ENCODE measurements at regions not wholly inside any gene's neighbourhood (a gene's known extent, or its start where the extent isn't known, plus 50 kb on each side); places are given as distances from the start of the nearest gene placed in this dataset.

GRCh38 chrX:118189000-118189399 lies 72.4 kb upstream of the KLHL13 start:
- Histone ChIP-seq H3K36me3 (ENCODE audit: insufficient read depth, low read length) (no peaks in the 10 kb centered on the region), H3K4me3 (ENCODE audit: low read depth, low read length, poor library complexity, severe bottlenecking) (no peak overlapping the region), H2AFZ (ENCODE audit: low read length) (no peak overlapping the region), H3K9me2 (ENCODE audit: insufficient read depth, low read length) (no peaks in the 10 kb centered on the region), H3K27ac (ENCODE audit: low read depth, low read length, poor library complexity, severe bottlenecking) (no peak overlapping the region), H3K9me3 (ENCODE audit: low read length) (no peaks in the 10 kb centered on the region), H3K79me2 (ENCODE audit: insufficient read depth, low read depth, low read length) (no peaks in the 10 kb centered on the region), H3K4me1 (ENCODE audit: insufficient read depth, low read length, poor library complexity, severe bottlenecking) (no peaks in the 10 kb centered on the region), H3K4me2 (ENCODE audit: low read length) (no peak overlapping the region), H4K20me1 (ENCODE audit: insufficient read depth, low read length) (no peaks in the 10 kb centered on the region)
- ChIA-PET POLR2A (interaction anchor here (1.3 kb wide), 1 partner anchor 11 kb away, joined by 3 read pairs; no protein-coding TSS in a partner anchor), CTCF (ENCODE audit: unreplicated experiment) (no interaction called here)
- BruUV-seq (replicated peaks), result no TSS peak
- intact Hi-C loops (cut with micrococcal nuclease; ENCODE audit: unreplicated experiment), result no loop called here
- TF ChIP-seq CTCF (conservative IDR thresholded peaks at IDR 0.05; ENCODE audit: low read length), result no peak
- no peak for TF ChIP-seq EZH2phosphoT487 (IDR thresholded peaks at IDR 0.05; ENCODE audit: borderline replicate concordance, low read depth, low read length)
- DNase-seq (ENCODE audit: low spot score), result no peak

GRCh38 chrX:118189628-118190027 lies 73.0 kb upstream of the KLHL13 start:
- Histone ChIP-seq H3K36me3 (ENCODE audit: insufficient read depth, low read length) (no peaks in the 10 kb centered on the region), H3K9me2 (ENCODE audit: insufficient read depth, low read length) (no peaks in the 10 kb centered on the region), H3K27ac (ENCODE audit: low read depth, low read length, poor library complexity, severe bottlenecking) (no peak overlapping the region), H4K20me1 (ENCODE audit: insufficient read depth, low read length) (no peaks in the 10 kb centered on the region), H2AFZ (ENCODE audit: low read length) (no peak overlapping the region), H3K4me2 (ENCODE audit: low read length) (no peak overlapping the region), H3K4me3 (ENCODE audit: low read depth, low read length, poor library complexity, severe bottlenecking) (no peak overlapping the region), H3K79me2 (ENCODE audit: insufficient read depth, low read depth, low read length) (no peaks in the 10 kb centered on the region), H3K4me1 (ENCODE audit: insufficient read depth, low read length, poor library complexity, severe bottlenecking) (no peaks in the 10 kb centered on the region), H3K9me3 (ENCODE audit: low read length) (no peaks in the 10 kb centered on the region)
- TF ChIP-seq CTCF (conservative IDR thresholded peaks at IDR 0.05; ENCODE audit: low read length) (no peak), EZH2phosphoT487 (IDR thresholded peaks at IDR 0.05; ENCODE audit: borderline replicate concordance, low read depth, low read length) (no peak)
- CTCF ChIA-PET (ENCODE audit: unreplicated experiment), result no interaction called here
- no TSS peak for BruUV-seq (replicated peaks)
- intact Hi-C loops (cut with micrococcal nuclease; ENCODE audit: unreplicated experiment), result no loop called here
- POLR2A ChIA-PET, result interaction anchor here (1.3 kb wide), 1 partner anchor 10 kb away, joined by 3 read pairs; no protein-coding TSS in a partner anchor
- no peak for DNase-seq (ENCODE audit: low spot score)

GRCh38 chrX:118197730-118198129 lies 81.1 kb upstream of the KLHL13 start:
- BruUV-seq (replicated peaks), result no TSS peak
- no peaks in the 10 kb centered on the region for H3K9me2 ChIP-seq (ENCODE audit: insufficient read depth, low read length)
- ChIA-PET POLR2A (no interaction called here), CTCF (ENCODE audit: unreplicated experiment) (no interaction called here)
- no peaks in the 10 kb centered on the region for H3K79me2 ChIP-seq (ENCODE audit: insufficient read depth, low read depth, low read length)
- H3K4me2 ChIP-seq (ENCODE audit: low read length), result no peak overlapping the region
- no peak overlapping the region for H3K27ac ChIP-seq (ENCODE audit: low read depth, low read length, poor library complexity, severe bottlenecking)
- H3K9me3 ChIP-seq (ENCODE audit: low read length), result no peaks in the 10 kb centered on the region
- no peak overlapping the region for H3K4me3 ChIP-seq (ENCODE audit: low read depth, low read length, poor library complexity, severe bottlenecking)
- no peaks in the 10 kb centered on the region for H3K36me3 ChIP-seq (ENCODE audit: insufficient read depth, low read length)
- intact Hi-C loops (cut with micrococcal nuclease; ENCODE audit: unreplicated experiment), result no loop called here
- no peak overlapping the region for H2AFZ ChIP-seq (ENCODE audit: low read length)
- TF ChIP-seq EZH2phosphoT487 (IDR thresholded peaks at IDR 0.05; ENCODE audit: borderline replicate concordance, low read depth, low read length) (no peak), CTCF (conservative IDR thresholded peaks at IDR 0.05; ENCODE audit: low read length) (no peak)
- H3K4me1 ChIP-seq (ENCODE audit: insufficient read depth, low read length, poor library complexity, severe bottlenecking), result no peaks in the 10 kb centered on the region
- H4K20me1 ChIP-seq (ENCODE audit: insufficient read depth, low read length), result no peaks in the 10 kb centered on the region
- no peak for DNase-seq (ENCODE audit: low spot score)

All from OCI-LY7 (cell line).